ENCODE measurements at regions not wholly inside any gene's neighbourhood (a gene's known extent, or its start where the extent isn't known, plus 50 kb on each side); places are given as distances from the start of the nearest gene placed in this dataset.

- TF ChIP-seq GATA2 (IDR thresholded peaks at IDR 0.05; ENCODE audit: low read depth, low read length) (no peak), GATA3 (IDR thresholded peaks at IDR 0.05; ENCODE audit: low read depth, low read length) (no peak)
Observed at GRCh38 chr4:171668403-171668802, 144.8 kb upstream of the GALNTL6 start.

GRCh38 chr4:171667906-171668305, 145.3 kb upstream of the GALNTL6 start:
- no peak for TF ChIP-seq GATA2 (IDR thresholded peaks at IDR 0.05; ENCODE audit: low read depth, low read length)
- no peak for TF ChIP-seq GATA3 (IDR thresholded peaks at IDR 0.05; ENCODE audit: low read depth, low read length)

- TF ChIP-seq GATA3 (IDR thresholded peaks at IDR 0.05; ENCODE audit: low read depth, low read length) = no peak
Observed at GRCh38 chr4:171651071-171651470, 162.1 kb upstream of the GALNTL6 start.

- TF ChIP-seq GATA2 (IDR thresholded peaks at IDR 0.05; ENCODE audit: low read depth, low read length) (no peak), GATA3 (IDR thresholded peaks at IDR 0.05; ENCODE audit: low read depth, low read length) (no peak)
Observed at GRCh38 chr4:171650543-171650942, 162.7 kb upstream of the GALNTL6 start.

- TF ChIP-seq GATA3 (IDR thresholded peaks at IDR 0.05; ENCODE audit: low read depth, low read length) = no peak
- no peak for TF ChIP-seq GATA2 (IDR thresholded peaks at IDR 0.05; ENCODE audit: low read depth, low read length)
Observed at GRCh38 chr4:171648926-171649325, 164.3 kb upstream of the GALNTL6 start.

- TF ChIP-seq GATA2 (IDR thresholded peaks at IDR 0.05; ENCODE audit: low read depth, low read length) = no peak
- no peak for TF ChIP-seq GATA3 (IDR thresholded peaks at IDR 0.05; ENCODE audit: low read depth, low read length)
Observed at GRCh38 chr4:171646984-171647383, 166.2 kb upstream of the GALNTL6 start.

DNA sequence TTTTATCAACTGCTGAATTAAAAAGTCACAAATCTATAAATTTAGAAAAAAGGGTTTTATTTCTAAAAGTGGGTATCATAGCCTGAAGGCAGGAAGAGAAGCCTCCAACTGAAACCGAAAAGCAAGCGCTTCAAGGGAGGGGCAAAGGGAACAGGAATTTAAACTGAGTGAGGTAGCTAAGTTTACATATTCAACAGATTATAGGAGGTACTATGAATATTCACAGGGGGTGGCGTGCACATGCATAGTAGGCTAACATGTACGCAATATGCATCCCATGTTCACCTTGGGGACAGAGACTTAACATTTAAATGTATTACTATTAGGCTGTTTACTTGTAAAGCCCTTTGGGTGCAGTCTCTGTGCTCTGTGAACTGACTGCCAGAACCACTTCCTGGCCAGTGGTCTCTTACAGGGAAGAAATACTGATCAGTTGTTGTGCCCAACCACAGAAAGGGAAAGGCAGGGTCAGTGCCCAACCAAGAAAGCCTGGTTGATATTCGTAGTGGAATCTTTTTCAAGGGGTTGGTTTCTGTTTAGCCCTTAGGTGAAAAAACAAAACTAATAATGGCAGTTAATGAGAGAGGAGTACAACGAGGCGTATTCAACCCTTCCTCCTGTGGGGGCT, 168.7 kb upstream of the GALNTL6 start:
- TF ChIP-seq GATA2 (IDR thresholded peaks at IDR 0.05; ENCODE audit: low read depth, low read length) (no peak), GATA3 (IDR thresholded peaks at IDR 0.05; ENCODE audit: low read depth, low read length) (no peak)

GRCh38 chr4:171639540-171639939, 173.7 kb upstream of the GALNTL6 start:
- TF ChIP-seq GATA3 (IDR thresholded peaks at IDR 0.05; ENCODE audit: low read depth, low read length) = no peak
- TF ChIP-seq GATA2 (IDR thresholded peaks at IDR 0.05; ENCODE audit: low read depth, low read length) = no peak

DNA sequence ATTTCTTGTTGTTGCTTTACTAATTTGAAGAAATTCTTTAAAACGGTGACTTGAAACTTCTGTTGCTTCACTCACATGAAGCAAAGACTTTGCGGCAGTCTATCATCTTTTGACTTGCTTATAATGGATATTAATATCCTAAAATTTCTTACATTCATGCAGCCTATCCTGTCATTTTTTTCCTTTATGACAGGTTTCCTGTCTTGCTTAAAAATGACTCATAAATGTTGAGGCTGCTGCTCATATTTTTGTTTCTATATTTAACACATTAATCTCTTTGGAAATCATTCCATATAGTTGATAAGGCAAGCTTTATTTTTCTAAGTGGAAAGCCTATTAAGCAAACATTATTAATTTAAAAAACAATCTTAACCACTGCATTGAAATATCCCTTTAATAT, 176.6 kb upstream of the GALNTL6 start:
- no peak for TF ChIP-seq GATA3 (IDR thresholded peaks at IDR 0.05; ENCODE audit: low read depth, low read length)
- no peak for TF ChIP-seq GATA2 (IDR thresholded peaks at IDR 0.05; ENCODE audit: low read depth, low read length)

DNA sequence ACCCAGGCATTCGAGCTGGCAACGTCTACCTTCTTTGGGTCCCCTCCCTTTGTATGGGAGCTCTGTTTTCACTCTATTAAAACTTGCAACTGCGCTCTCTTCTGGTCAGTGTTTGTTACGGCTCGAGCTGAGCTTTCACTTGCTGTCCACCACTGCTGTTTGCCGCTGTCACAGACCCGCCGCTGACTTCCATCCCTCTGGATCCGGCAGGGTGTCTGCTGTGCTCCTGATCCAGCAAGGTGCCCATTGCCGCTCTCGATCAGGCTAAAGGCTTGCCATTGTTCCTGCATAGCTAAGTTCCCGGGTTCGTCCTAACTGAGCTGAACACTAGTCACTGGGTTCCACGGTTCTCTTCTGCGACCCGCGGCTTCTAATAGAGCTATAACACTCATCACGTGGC, 183.5 kb upstream of the GALNTL6 start:
- TF ChIP-seq GATA2 (IDR thresholded peaks at IDR 0.05; ENCODE audit: low read depth, low read length) (no peak), GATA3 (IDR thresholded peaks at IDR 0.05; ENCODE audit: low read depth, low read length) (no peak)

DNA sequence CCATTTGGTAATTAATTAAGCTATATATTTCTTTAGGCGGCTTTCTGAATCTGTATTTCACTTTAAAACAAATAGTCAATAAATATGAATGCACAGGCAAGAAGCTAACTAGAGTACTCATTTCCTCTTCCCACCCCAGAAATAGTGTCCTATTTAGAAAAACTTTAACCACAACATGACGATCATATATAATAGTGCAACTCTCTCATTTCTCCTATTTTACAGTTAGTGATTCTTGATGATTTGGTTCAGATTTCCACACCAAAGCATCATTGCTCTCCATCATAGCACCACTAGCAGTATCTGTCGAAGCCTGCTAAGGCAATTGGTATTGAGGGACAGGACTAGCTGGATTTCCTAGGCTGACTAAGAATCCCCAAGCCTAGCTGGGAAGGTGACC, 184.0 kb upstream of the GALNTL6 start:
- TF ChIP-seq GATA2 (IDR thresholded peaks at IDR 0.05; ENCODE audit: low read depth, low read length) (no peak), GATA3 (IDR thresholded peaks at IDR 0.05; ENCODE audit: low read depth, low read length) (no peak)

DNA sequence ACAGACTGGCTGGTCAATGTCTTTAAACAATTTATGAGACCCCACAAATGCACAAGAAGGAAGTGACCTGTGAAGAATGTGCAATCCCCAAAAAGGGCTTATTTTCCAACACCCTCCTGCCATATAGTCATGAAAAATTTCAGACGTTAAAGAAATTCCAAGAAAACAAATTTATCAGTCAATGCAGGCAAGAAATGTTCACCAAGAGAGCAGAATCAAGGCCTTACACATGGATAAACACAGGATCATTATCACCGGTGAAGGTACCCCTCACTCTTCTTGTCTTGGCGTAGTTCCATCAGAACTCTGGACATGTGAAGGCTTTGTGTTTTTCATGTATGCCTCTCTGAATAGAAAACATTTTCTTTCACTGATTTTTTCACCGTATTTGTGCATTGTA, 186.7 kb upstream of the GALNTL6 start:
- no peak for TF ChIP-seq GATA2 (IDR thresholded peaks at IDR 0.05; ENCODE audit: low read depth, low read length)
- no peak for TF ChIP-seq GATA3 (IDR thresholded peaks at IDR 0.05; ENCODE audit: low read depth, low read length)

- TF ChIP-seq GATA3 (IDR thresholded peaks at IDR 0.05; ENCODE audit: low read depth, low read length) (no peak), GATA2 (IDR thresholded peaks at IDR 0.05; ENCODE audit: low read depth, low read length) (no peak)
Observed at GRCh38 chr4:171622729-171623128, 190.5 kb upstream of the GALNTL6 start.

GRCh38 chr4:171621646-171622045, 191.6 kb upstream of the GALNTL6 start:
- TF ChIP-seq GATA3 (IDR thresholded peaks at IDR 0.05; ENCODE audit: low read depth, low read length) (no peak), GATA2 (IDR thresholded peaks at IDR 0.05; ENCODE audit: low read depth, low read length) (no peak)

GRCh38 chr4:171612907-171613306, 200.3 kb upstream of the GALNTL6 start:
- TF ChIP-seq GATA3 (IDR thresholded peaks at IDR 0.05; ENCODE audit: low read depth, low read length) = no peak
- TF ChIP-seq GATA2 (IDR thresholded peaks at IDR 0.05; ENCODE audit: low read depth, low read length) = no peak

All from SH-SY5Y (cell line).